Keratinocyte (primary cell): ENCODE measurements at regions not wholly inside any gene's neighbourhood (a gene's known extent, or its start where the extent isn't known, plus 50 kb on each side); places are given as distances from the start of the nearest gene placed in this dataset.

Experiments
- DNase-seq: peaks from one replicate; pipeline ENCODE4 v3.0.0-alpha.2; 2011; ENCODE audit warnings: low read depth, missing footprints, low spot score
- FAIRE-seq: peaks from 2 replicates; lab custom pipeline; 2011; peaks lifted over from hg19 to GRCh38; lab: Jason Lieb, UNC
- H2AFZ ChIP-seq: 2 replicates; pipeline ENCODE4 v1.6.0; 2012; ENCODE audit warnings: low read length, control low read depth, inconsistent platforms; ENCODE audit not compliant: control insufficient read depth
- H3K27ac ChIP-seq: 2 replicates; pipeline ENCODE4 v1.5.1; 2011; ENCODE audit warnings: low read length; ENCODE audit not compliant: control insufficient read depth, insufficient read depth
- H3K27me3 ChIP-seq: 3 replicates; pipeline ENCODE4 v1.6.0; 2011; ENCODE audit warnings: low read length; ENCODE audit not compliant: control insufficient read depth, insufficient read depth; ENCODE audit errors: extremely low read depth
- H3K36me3 ChIP-seq, 2 experiments: 2 replicates in 1 of 2; 3 replicates in 1 of 2; pipeline ENCODE4 v1.5.1; 2011; ENCODE audit warnings: low read length in 2 of 2, mild to moderate bottlenecking in 1 of 2; ENCODE audit not compliant: control insufficient read depth in 2 of 2, insufficient read depth in 2 of 2; ENCODE audit errors: extremely low read depth in 1 of 2
- H3K4me1 ChIP-seq: 3 replicates; pipeline ENCODE4 v1.5.1; 2011; ENCODE audit warnings: low read length; ENCODE audit not compliant: control insufficient read depth, insufficient read depth; ENCODE audit errors: extremely low read depth
- H3K4me2 ChIP-seq: 3 replicates; pipeline ENCODE4 v1.6.0; 2011; ENCODE audit warnings: low read depth, low read length; ENCODE audit not compliant: control insufficient read depth, insufficient read depth; ENCODE audit errors: extremely low read depth
- H3K4me3 ChIP-seq, 3 experiments: fragments of 200-600 bp in 1 of 3; sonication (generic) in 1 of 3; 2 replicates in 2 of 3; 3 replicates in 1 of 3; pipeline ENCODE4 v1.5.1; 2011 to 2016; ENCODE audit warnings: low read length in 3 of 3, mild to moderate bottlenecking in 3 of 3, control low read depth in 2 of 3, inconsistent platforms in 1 of 3, low read depth in 1 of 3, mixed read lengths in 1 of 3, mixed run types in 1 of 3, moderate library complexity in 1 of 3; ENCODE audit not compliant: control insufficient read depth in 2 of 3, insufficient read depth in 2 of 3; ENCODE audit errors: extremely low read depth in 1 of 3
- H3K79me2 ChIP-seq: 2 replicates; pipeline ENCODE4 v1.6.0; 2012; ENCODE audit warnings: low read length; ENCODE audit not compliant: control insufficient read depth, insufficient read depth
- H3K9ac ChIP-seq: 3 replicates; pipeline ENCODE4 v1.6.0; 2011; ENCODE audit warnings: low read length; ENCODE audit not compliant: control insufficient read depth, insufficient read depth; ENCODE audit errors: extremely low read depth
- H3K9me1 ChIP-seq: 3 replicates; pipeline ENCODE4 v1.6.0; 2011; ENCODE audit warnings: low read length; ENCODE audit not compliant: control insufficient read depth, insufficient read depth; ENCODE audit errors: extremely low read depth
- H3K9me3 ChIP-seq: 2 replicates; pipeline ENCODE4 v1.5.1; 2012; ENCODE audit warnings: low read depth, low read length; ENCODE audit not compliant: control insufficient read depth
- H4K20me1 ChIP-seq: 3 replicates; pipeline ENCODE4 v1.6.0; 2011; ENCODE audit warnings: low read length; ENCODE audit not compliant: control insufficient read depth, insufficient read depth; ENCODE audit errors: extremely low read depth
- CTCF ChIP-seq, 3 experiments: IDR thresholded peaks in 1 of 3; conservative IDR thresholded peaks in 1 of 3; optimal IDR thresholded peaks in 1 of 3; 2 replicates in 2 of 3; 3 replicates in 1 of 3; pipeline versions ENCODE3 to v1.5.1; 2011; ENCODE audit warnings: low read length in 3 of 3, mild to moderate bottlenecking in 3 of 3, moderate library complexity in 2 of 3, control low read depth in 1 of 3, inconsistent platforms in 1 of 3; ENCODE audit not compliant: insufficient read depth in 2 of 3; ENCODE audit errors: extremely low read depth in 1 of 3
- EZH2 ChIP-seq: IDR thresholded peaks from one replicate; pipeline ENCODE4 v1.6.1; 2012; ENCODE audit warnings: inconsistent platforms, mild to moderate bottlenecking, low read length, moderate library complexity
- dilution Hi-C: fragments of 300-500 bp; cut with MboI; formaldehyde crosslinking; loops from one replicate; pipeline ENCODE4 v1.7.0; 2020; ENCODE audit warnings: low sequenced_read_pairs; ENCODE audit not compliant: extremely low pct_ligation_motif_present

- Histone ChIP-seq H4K20me1 (no peaks in the 10 kb centered on the region), H3K4me2 (no peak overlapping the region), H3K27ac (no peak overlapping the region), H3K9ac (no peak overlapping the region), H3K27me3 (no peaks in the 10 kb centered on the region), H3K36me3 (no peaks in the 10 kb centered on the region), H3K4me3 (no peak overlapping the region), H2AFZ (peak overlapping the region; percentile 14), H3K4me1 (no peaks in the 10 kb centered on the region), H3K9me1 (no peaks in the 10 kb centered on the region), H3K79me2 (no peaks in the 10 kb centered on the region), H3K9me3 (no peaks in the 10 kb centered on the region)
- no peak for TF ChIP-seq CTCF (optimal IDR thresholded peaks at IDR 0.05 in 1 of 3, IDR thresholded peaks at IDR 0.05 in 1 of 3, conservative IDR thresholded peaks at IDR 0.05 in 1 of 3; ENCODE audit: extremely low read depth in 1 of 3, insufficient read depth in 2 of 3, low read length in 3 of 3)
- TF ChIP-seq EZH2: no peak
- FAIRE-seq (no peak), DNase-seq (no peak)
- dilution Hi-C loops: no loop called here
Observed at GRCh38 chr2:215241791-215242305, 70.0 kb upstream of the ATIC start.

- no peak overlapping the region for H3K4me3 ChIP-seq
- H3K36me3 ChIP-seq: no peaks in the 10 kb centered on the region
- no peak for DNase-seq
- H3K27me3 ChIP-seq: no peaks in the 10 kb centered on the region
- H3K4me2 ChIP-seq: no peak overlapping the region
- dilution Hi-C loops: no loop called here
- H3K4me1 ChIP-seq: no peaks in the 10 kb centered on the region
- no peaks in the 10 kb centered on the region for H3K9me1 ChIP-seq
- peak; percentile 32 for FAIRE-seq
- H2AFZ ChIP-seq: no peak overlapping the region
- TF ChIP-seq CTCF (optimal IDR thresholded peaks at IDR 0.05 in 1 of 3, IDR thresholded peaks at IDR 0.05 in 1 of 3, conservative IDR thresholded peaks at IDR 0.05 in 1 of 3; ENCODE audit: extremely low read depth in 1 of 3, insufficient read depth in 2 of 3, low read length in 3 of 3) (no peak), EZH2 (no peak)
- no peaks in the 10 kb centered on the region for H3K9me3 ChIP-seq
- H3K27ac ChIP-seq: no peak overlapping the region
- no peaks in the 10 kb centered on the region for H4K20me1 ChIP-seq
- no peak overlapping the region for H3K9ac ChIP-seq
- H3K79me2 ChIP-seq: no peaks in the 10 kb centered on the region
Observed at GRCh38 chr2:215238485-215239098, 73.3 kb upstream of the ATIC start.
